Putamen (tissue), 1 donor: ENCODE measurements at regions not wholly inside any gene's neighbourhood (a gene's known extent, or its start where the extent isn't known, plus 50 kb on each side); places are given as distances from the start of the nearest gene placed in this dataset.
"Not testable (repeated sequence)": the region's sequence is repeated elsewhere in the genome, so short reads cannot be mapped to it uniquely, and the experiment has no call there.

ENCODE experiments used
- DNase-seq: peaks from one replicate; pipeline ENCODE4 v3.0.0-alpha.2; 2016; ENCODE audit warnings: low spot score

DNA sequence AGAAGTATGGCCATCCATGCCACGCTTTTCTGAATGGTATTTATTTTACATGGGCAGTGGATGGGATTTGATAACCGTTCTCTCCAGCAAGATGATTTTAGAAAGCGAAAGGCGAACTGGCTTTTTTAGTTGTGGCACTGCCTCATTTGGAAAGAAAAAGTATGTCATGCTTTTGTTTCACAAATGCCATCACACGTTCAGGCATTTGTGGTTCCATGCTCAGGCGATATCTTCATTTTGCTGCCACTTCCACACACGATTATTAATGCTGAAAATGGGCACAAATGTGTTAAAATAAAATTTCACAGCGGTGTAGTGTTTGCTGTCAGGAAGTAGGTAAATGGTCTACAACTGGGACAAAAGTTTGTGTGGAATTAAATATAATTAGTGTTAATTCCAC is 328.1 kb downstream of the BCL2L11 start:
- DNase-seq, result not testable (repeated sequence)

DNA sequence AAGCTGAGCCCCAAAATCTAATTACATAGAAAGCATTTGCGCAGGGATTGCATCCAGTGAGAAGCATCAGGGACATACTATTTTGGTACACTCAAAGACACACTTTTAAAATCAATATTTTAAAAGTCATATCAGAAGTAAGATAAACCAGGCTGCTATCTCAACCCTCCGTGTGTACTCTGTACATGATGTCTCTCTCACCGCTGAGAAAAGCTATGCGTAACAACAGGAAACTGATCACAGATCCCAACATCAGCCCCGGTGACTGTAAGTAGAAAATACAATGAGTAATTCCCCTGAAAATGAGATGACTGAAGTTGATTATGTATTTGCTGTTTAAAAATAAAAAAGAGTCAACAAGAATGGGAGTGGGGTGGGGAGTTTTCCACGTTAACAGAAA is 329.8 kb downstream of the BCL2L11 start:
- DNase-seq, result not testable (repeated sequence)

- not testable (repeated sequence) for DNase-seq
These were observed 331.0 kb downstream of the BCL2L11 start for GRCh38 chr2:111451692-111452199.

GRCh38 chr2:111452208-111452607 is 331.5 kb downstream of the BCL2L11 start:
- DNase-seq, result not testable (repeated sequence)

DNA sequence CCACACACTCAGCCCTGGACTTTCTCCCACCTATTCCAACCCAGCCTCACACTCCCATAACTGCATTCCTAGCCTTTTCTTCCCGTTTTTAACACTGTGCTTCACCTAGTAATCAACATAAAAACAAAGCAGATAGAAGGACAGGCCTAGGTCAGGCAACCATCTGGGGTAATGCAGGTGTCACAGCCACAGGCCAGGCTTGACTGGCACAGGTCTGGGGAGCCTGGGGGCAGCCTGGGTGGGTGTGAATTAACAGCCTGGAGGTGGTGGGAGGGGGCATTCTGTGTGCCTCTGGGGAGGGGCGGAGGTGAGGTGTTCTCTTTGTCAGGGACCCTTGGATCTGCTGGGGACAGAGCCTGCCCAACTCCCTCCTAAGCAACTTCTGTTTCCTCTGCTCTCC is 332.6 kb downstream of the BCL2L11 start:
- DNase-seq, result not testable (repeated sequence)

DNA sequence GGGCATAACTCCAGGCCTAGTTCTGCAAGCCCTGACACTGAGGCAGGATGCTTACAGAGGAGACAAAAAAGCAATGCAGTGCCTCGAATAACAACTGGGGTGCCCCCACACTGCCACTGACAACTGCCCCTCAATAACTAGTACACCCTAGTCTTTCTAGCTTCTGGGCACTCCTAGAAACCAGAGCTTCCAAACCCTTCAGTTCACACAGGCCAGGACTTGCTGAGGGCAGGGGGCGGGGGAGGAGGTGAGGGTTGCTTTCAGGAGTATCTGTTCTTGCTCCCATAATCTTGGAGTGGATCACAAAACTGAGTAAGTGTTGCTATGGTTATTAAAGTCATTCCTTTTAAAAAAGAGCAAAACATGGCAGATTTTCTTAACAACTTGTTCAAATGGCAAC is 333.1 kb downstream of the BCL2L11 start:
- not testable (repeated sequence) for DNase-seq

DNA sequence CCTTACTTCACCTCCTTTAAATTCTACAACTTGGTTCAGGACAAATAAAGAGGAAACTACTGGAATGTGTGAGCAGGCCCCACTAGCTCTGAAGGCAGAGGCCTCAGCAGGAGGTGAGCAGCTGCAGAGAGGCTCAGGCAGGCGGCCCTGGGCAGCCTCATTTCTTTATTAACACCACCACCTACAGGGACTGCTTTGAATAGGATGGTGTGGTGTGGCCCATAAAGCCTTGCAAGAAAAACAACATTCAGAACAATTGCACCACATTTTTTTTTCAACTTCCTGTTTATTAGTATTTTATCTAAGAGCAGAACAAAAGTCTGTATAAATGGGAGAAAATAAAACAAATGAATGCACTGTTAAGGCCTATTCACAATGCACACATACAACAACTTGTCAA is 333.7 kb downstream of the BCL2L11 start:
- not testable (repeated sequence) for DNase-seq

GRCh38 chr2:111455016-111456015 is 334.6 kb downstream of the BCL2L11 start:
- not testable (repeated sequence) for DNase-seq

DNA sequence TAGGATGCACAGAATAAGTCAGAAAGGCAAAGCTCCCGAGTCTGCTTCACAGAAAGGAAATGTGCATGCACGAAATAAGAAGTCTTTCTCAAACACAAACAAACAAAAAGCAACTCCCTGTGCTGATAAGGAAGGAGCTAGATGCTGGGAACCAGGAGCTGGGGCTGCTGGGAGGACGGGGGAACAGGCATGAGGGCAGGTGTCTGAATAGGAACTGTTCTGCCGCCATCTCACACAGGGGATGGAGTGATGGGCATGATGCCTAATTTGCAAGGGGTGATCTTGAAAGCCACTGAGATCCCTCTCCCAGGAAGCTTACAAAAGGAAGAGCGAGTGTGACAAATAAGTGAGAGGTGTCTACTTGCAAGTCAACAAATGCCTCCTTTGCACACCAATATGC is 336.5 kb downstream of the BCL2L11 start:
- not testable (repeated sequence) for DNase-seq

- DNase-seq, result not testable (repeated sequence)
These were observed 340.2 kb downstream of the BCL2L11 start for GRCh38 chr2:111460901-111461300.

- not testable (repeated sequence) for DNase-seq
These were observed 341.1 kb downstream of the BCL2L11 start for GRCh38 chr2:111461831-111462230.

DNA sequence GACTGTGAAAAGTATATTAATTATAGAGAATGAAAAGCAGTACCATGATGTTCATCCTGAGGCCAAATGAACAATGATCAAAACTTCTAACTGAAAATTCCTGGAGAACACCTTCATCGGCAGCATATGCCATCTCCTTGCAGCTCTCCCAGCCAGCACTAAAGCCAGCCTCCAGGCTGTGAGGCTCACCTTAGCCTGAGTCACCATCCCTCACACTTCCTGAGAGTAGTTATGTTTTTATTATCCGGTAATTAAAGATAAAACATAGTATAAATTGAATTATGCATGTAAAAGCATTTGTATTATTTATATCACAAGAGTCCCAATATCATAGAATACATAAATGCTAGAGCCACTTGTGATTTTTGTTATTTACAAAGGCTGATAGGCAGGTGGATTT is 341.9 kb downstream of the BCL2L11 start:
- not testable (repeated sequence) for DNase-seq

DNA sequence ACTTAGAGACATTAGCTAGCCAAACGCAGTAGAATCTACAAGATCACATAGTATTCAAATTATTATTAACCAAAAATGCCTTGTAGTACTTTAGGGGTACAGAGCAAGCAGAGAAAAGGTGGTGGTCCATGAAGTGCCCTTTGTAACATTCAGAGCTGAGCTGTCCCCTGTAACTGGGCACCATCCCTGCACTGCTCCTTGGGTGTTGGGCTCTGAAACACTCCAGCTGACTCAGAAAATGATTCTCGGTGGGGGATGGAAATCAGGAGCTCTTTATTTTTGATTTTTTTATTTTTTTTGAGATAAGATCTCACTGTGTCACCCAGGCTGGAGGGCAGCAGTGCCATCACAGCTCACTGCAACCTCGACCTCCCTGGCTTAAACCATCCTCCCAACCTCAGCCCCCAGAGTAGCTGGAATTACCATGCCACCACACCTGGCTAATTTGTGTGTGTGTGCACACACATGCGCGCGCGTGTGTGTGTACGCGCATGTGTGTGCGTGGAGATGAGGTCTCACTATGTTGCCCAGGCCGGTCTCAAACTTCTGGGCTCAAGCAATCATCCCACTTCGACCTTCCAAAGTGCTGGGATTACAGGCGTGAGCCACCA is 342.6 kb downstream of the BCL2L11 start:
- DNase-seq, result not testable (repeated sequence)

DNA sequence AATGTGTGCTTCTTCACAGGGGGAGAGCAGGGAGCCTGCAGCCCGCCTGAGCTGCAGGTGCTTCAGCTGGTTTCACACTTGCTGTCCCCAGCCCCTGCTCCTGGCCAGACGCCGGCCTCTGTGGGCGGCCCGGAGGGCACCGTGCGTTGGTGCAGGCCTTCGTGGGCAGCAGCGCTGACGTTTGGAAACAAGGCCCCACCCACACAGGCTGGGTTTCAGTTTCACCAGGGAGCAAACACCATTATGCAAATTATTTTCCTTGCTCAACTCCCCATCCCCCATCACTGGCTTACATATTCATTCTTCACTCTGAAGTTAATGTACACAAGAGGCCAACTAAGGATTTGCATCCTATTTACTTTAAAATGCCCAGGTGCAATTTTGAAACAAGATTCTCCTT is 343.2 kb downstream of the BCL2L11 start:
- not testable (repeated sequence) for DNase-seq

DNA sequence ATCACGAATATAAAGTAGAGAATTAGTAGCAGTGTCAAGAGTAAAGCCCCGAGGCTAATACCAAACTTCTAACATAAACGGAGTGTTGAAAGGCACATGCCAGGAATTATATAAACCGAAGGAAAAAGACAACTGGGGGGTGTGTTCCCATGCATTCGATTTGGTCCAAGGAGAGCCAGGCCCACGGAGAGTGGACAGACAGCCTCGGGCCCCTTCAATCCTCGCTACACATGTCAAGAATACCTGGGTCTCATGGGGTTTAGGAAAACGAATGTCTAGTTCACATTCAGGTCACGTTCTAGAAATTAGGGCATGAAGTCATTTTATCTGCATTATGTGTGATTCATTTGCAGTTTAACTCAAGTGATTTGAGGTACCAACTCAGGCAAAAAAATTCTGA is 343.7 kb downstream of the BCL2L11 start:
- not testable (repeated sequence) for DNase-seq

GRCh38 chr2:111465521-111465920 is 344.8 kb downstream of the BCL2L11 start:
- DNase-seq, result not testable (repeated sequence)

DNA sequence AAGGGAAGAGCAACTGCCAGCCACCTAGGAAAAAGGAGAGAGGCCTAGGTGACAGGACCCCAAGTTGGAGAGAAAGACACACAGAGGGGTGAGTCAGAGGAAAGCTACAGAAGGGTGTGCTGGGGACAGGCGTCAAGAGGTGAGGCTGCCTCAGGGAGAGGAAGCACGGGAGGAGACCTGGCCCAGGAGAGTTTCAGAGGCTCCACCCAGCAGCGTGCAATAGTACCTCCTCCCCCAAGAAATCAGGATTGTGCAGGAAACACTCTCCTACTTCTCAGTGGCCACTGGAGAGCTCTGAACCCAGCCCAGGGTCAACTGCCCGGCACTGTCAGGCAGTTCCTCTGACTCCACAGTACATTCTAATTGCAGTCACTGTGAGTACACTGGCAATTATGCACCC is 346.0 kb downstream of the BCL2L11 start:
- DNase-seq, result not testable (repeated sequence)

DNA sequence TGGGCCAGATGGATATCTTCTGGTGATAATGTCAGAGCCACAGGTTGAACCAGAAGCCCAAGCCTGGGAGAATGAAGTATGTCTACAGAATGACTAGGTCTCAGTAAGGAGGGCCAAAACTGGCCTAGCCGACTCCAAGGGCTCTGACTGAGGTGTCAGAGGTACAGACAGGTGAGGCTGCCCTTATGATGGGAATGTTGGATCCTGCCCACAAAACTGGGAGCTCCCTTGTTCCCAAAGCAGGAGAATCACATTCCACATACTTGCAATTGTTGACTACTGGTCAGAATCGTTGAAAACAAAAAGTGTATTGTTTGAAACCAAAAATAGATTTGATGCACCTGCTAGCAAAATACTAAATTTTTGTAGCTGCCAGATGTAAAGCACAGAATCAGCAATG is 350.2 kb downstream of the BCL2L11 start:
- not testable (repeated sequence) for DNase-seq

- DNase-seq, result not testable (repeated sequence)
These were observed 351.2 kb downstream of the BCL2L11 start for GRCh38 chr2:111471791-111472530.

DNA sequence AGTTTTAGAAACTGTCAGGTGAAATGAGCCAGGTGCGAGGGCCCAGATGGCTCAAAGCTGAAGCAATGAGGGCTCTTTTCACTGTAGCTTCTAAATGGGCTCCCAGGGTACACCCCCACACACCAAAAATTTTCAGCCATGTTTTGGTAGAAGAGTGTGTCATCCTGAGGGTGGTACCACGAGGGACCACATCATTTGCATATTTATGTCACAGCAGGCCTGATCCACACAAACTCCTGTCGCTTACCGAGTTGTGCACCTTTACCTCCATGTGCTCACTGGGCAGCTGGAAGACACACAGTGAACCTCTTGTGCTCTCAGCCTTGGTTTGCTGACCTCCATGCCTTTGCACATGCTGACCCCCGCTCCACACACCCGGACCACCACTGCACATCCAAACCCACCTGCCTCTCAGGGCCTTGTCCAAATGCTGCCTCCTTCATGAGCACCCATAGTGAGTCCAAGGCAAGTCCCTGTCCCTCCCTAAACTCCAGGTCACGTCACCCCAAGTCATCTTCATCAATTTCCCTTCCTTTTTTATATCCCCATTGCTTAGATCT is 352.2 kb downstream of the BCL2L11 start:
- not testable (repeated sequence) for DNase-seq

- DNase-seq, result not testable (repeated sequence)
These were observed 352.8 kb downstream of the BCL2L11 start for GRCh38 chr2:111473522-111473921.
